SK-N-MC (cell line): ENCODE measurements at regions not wholly inside any gene's neighbourhood (a gene's known extent, or its start where the extent isn't known, plus 50 kb on each side); places are given as distances from the start of the nearest gene placed in this dataset.

Experiments
- EZH2 ChIP-seq: fragments of 200-600 bp; sonication (generic); IDR thresholded peaks from one replicate; pipeline ENCODE4 v1.6.1; 2017; ENCODE audit warnings: antibody characterized with exemption
- FOXP2 ChIP-seq: optimal IDR thresholded peaks from 2 replicates; pipeline ENCODE3; 2011; ENCODE audit warnings: mild to moderate bottlenecking, moderate library complexity; ENCODE audit not compliant: insufficient read depth; ENCODE audit errors: extremely low read length, control extremely low read depth
- POLR2AphosphoS5 ChIP-seq: IDR thresholded peaks from 2 replicates; pipeline ENCODE4 v1.6.1; 2012; ENCODE audit warnings: mild to moderate bottlenecking, low read depth, low read length, borderline replicate concordance

- TF ChIP-seq EZH2, result no peak
- no peak for TF ChIP-seq POLR2AphosphoS5
- TF ChIP-seq FOXP2, result no peak
These were observed 347.6 kb upstream of the RARB start for GRCh38 chr3:25080461-25080860.
